ENCODE measurements at regions not wholly inside any gene's neighbourhood (a gene's known extent, or its start where the extent isn't known, plus 50 kb on each side); places are given as distances from the start of the nearest gene placed in this dataset.
"Not testable (repeated sequence)": the region's sequence is repeated elsewhere in the genome, so short reads cannot be mapped to it uniquely, and the experiment has no call there.

GRCh38 chr4:101615652-101616051 is 174.9 kb upstream of the BANK1 start:
- DNase-seq (ENCODE audit: low read depth), result no peak
- no peak overlapping the region for H3K4me3 ChIP-seq (ENCODE audit: low read depth, low read length)
- no peaks in the 10 kb centered on the region for H3K36me3 ChIP-seq (ENCODE audit: control insufficient read depth, insufficient read depth, low read length)
- ChIA-PET POLR2A (no interaction called here), CTCF (no interaction called here)
- no peaks in the 10 kb centered on the region for H3K27me3 ChIP-seq (ENCODE audit: control insufficient read depth, insufficient read depth, low read length)
- TF ChIP-seq CTCF (IDR thresholded peaks at IDR 0.05; ENCODE audit: insufficient read depth, low read depth, low read length), result no peak

GRCh38 chr4:101606989-101607388 is 183.5 kb upstream of the BANK1 start:
- DNase-seq (ENCODE audit: low read depth); CTCF ChIA-PET; H3K4me3 ChIP-seq (ENCODE audit: low read depth, low read length); H3K27me3 ChIP-seq (ENCODE audit: control insufficient read depth, insufficient read depth, low read length); H3K36me3 ChIP-seq (ENCODE audit: control insufficient read depth, insufficient read depth, low read length); POLR2A ChIA-PET: not testable (repeated sequence)

GRCh38 chr4:101604976-101605375 is 185.6 kb upstream of the BANK1 start:
- ChIA-PET CTCF (no interaction called here), POLR2A (no interaction called here)
- Histone ChIP-seq H3K4me3 (ENCODE audit: low read depth, low read length) (no peak overlapping the region), H3K36me3 (ENCODE audit: control insufficient read depth, insufficient read depth, low read length) (no peaks in the 10 kb centered on the region), H3K27me3 (ENCODE audit: control insufficient read depth, insufficient read depth, low read length) (no peaks in the 10 kb centered on the region)
- no peak for TF ChIP-seq CTCF (IDR thresholded peaks at IDR 0.05; ENCODE audit: insufficient read depth, low read depth, low read length)
- DNase-seq (ENCODE audit: low read depth), result no peak

GRCh38 chr4:101600287-101600686 is 190.2 kb upstream of the BANK1 start:
- no peaks in the 10 kb centered on the region for H3K36me3 ChIP-seq (ENCODE audit: control insufficient read depth, insufficient read depth, low read length)
- ChIA-PET CTCF (no interaction called here), POLR2A (no interaction called here)
- H3K27me3 ChIP-seq (ENCODE audit: control insufficient read depth, insufficient read depth, low read length), result no peaks in the 10 kb centered on the region
- H3K4me3 ChIP-seq (ENCODE audit: low read depth, low read length), result no peak overlapping the region
- DNase-seq (ENCODE audit: low read depth), result no peak
- TF ChIP-seq CTCF (IDR thresholded peaks at IDR 0.05; ENCODE audit: insufficient read depth, low read depth, low read length), result no peak

- no peak for TF ChIP-seq CTCF (IDR thresholded peaks at IDR 0.05; ENCODE audit: insufficient read depth, low read depth, low read length)
- H3K36me3 ChIP-seq (ENCODE audit: control insufficient read depth, insufficient read depth, low read length), result no peaks in the 10 kb centered on the region
- ChIA-PET CTCF (no interaction called here), POLR2A (no interaction called here)
- no peak overlapping the region for H3K4me3 ChIP-seq (ENCODE audit: low read depth, low read length)
- H3K27me3 ChIP-seq (ENCODE audit: control insufficient read depth, insufficient read depth, low read length), result no peaks in the 10 kb centered on the region
- DNase-seq (ENCODE audit: low read depth), result no peak
These were observed 190.9 kb upstream of the BANK1 start for GRCh38 chr4:101599620-101600019.

GRCh38 chr4:101596781-101597552 is 193.6 kb upstream of the BANK1 start:
- CTCF ChIA-PET, result interaction anchor here (0.6 kb wide), 2 partner anchors 367 to 1501 kb away, joined by 3 read pairs; no protein-coding TSS in a partner anchor
- DNase-seq (ENCODE audit: low read depth), result no peak
- Histone ChIP-seq H3K4me3 (ENCODE audit: low read depth, low read length) (no peak overlapping the region), H3K36me3 (ENCODE audit: control insufficient read depth, insufficient read depth, low read length) (no peaks in the 10 kb centered on the region), H3K27me3 (ENCODE audit: control insufficient read depth, insufficient read depth, low read length) (no peaks in the 10 kb centered on the region)
- POLR2A ChIA-PET, result no interaction called here
- TF ChIP-seq CTCF (IDR thresholded peaks at IDR 0.05; ENCODE audit: insufficient read depth, low read depth, low read length), result no peak
